ENCODE measurements at regions not wholly inside any gene's neighbourhood (a gene's known extent, or its start where the extent isn't known, plus 50 kb on each side); places are given as distances from the start of the nearest gene placed in this dataset.

DNA sequence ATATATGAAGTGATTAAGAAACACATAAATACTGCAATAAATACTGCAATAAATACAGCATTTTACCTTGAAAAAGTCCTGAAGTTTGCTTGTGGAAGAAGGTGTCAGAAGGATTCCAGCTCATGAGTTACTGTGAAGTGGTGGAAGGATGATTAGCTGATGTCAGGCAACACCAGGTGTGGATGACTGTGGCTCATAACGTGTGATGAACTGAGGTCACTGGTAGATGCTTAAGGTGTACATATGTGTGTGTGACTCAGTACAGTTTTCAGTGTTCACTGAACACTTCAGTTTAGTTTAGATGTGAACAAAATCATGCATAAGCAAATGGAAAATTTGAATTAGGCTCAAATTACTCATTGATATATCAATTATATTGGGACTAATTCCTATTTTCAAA, 1045.0 kb downstream of the NTRK3 start:
- no peak for DNase-seq (ENCODE audit: low spot score)
- in situ Hi-C loops (cut with MboI; ENCODE audit: low pct_unique_long_range_greater_than_20kb, low sequenced_read_pairs, unreplicated experiment), result no loop called here
- TF ChIP-seq, protein P1, sequence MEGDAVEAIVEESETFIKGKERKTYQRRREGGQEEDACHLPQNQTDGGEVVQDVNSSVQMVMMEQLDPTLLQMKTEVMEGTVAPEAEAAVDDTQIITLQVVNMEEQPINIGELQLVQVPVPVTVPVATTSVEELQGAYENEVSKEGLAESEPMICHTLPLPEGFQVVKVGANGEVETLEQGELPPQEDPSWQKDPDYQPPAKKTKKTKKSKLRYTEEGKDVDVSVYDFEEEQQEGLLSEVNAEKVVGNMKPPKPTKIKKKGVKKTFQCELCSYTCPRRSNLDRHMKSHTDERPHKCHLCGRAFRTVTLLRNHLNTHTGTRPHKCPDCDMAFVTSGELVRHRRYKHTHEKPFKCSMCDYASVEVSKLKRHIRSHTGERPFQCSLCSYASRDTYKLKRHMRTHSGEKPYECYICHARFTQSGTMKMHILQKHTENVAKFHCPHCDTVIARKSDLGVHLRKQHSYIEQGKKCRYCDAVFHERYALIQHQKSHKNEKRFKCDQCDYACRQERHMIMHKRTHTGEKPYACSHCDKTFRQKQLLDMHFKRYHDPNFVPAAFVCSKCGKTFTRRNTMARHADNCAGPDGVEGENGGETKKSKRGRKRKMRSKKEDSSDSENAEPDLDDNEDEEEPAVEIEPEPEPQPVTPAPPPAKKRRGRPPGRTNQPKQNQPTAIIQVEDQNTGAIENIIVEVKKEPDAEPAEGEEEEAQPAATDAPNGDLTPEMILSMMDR (IDR thresholded peaks at IDR 0.05; ENCODE audit: extremely low read depth, insufficient read depth, missing control alignments), result no peak

DNA sequence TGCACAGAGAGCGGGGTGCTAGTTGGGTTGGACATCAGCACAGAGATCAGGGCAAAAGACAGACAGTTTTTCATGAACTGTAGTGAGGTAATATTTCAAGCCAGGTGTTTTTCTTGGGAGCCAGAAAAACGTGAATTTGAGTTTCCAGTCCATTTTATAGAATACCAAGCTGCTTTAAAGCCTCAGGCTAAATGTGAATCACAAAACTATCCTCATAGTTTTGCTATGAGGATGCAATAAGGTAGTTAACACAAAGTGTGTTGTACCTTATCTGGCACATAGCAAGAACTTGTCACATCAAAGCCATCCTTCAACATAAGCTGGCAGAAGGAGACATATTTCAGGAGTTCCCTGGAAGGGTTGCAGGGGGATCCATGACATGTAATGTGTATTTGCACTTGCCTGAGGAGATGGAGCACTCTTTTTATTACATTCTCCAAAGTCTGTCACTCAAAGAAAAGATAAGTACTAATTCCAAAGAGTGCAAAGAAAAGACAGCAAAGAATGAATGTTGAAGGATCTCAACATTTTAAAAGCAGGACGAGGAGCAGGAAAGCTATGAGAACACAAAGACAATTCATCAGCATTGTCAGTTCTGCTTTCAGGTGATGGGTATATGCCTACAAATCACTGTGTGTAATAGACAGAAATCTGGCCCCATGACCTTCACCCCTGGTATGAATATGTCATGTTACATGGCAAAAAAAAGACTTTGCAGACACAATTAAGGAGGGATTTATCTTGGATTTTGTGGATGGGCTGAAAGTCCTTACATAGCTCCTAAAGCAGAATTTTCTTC, 1046.4 kb downstream of the NTRK3 start:
- no peak for DNase-seq (ENCODE audit: low spot score)
- TF ChIP-seq, protein P1 (IDR thresholded peaks at IDR 0.05; ENCODE audit: extremely low read depth, insufficient read depth, missing control alignments), result no peak
- in situ Hi-C loops (cut with MboI; ENCODE audit: low pct_unique_long_range_greater_than_20kb, low sequenced_read_pairs, unreplicated experiment), result no loop called here

DNA sequence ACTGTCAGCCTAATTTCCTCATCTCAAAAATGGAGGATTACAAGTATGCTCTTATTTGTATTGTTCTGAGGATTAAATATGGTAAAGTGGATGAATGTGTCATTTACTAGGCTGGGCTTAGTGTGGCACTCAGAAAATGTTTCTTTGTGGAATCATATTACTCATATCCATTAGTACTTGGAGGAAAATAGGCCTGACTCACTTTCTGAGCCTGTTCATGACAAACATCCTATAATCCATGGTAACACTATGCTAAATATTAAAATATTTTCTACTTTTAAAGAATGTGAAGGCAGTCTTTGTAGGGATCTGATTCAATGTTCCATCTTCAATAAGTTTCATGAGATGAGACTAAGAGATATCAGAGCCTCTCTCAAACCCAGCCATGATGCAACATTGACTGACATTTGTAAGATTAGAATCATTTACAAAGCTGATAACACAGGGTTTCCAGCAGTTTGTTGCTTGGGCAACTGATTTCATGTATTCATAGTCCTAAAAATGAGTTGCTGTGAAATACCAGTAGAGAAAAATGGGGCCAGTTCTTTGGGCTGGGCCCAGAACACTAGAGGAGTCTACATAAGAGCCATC, 1048.5 kb downstream of the NTRK3 start:
- no peak for DNase-seq (ENCODE audit: low spot score)
- TF ChIP-seq, protein P1 (IDR thresholded peaks at IDR 0.05; ENCODE audit: extremely low read depth, insufficient read depth, missing control alignments), result no peak
- in situ Hi-C loops (cut with MboI; ENCODE audit: low pct_unique_long_range_greater_than_20kb, low sequenced_read_pairs, unreplicated experiment), result no loop called here

DNA sequence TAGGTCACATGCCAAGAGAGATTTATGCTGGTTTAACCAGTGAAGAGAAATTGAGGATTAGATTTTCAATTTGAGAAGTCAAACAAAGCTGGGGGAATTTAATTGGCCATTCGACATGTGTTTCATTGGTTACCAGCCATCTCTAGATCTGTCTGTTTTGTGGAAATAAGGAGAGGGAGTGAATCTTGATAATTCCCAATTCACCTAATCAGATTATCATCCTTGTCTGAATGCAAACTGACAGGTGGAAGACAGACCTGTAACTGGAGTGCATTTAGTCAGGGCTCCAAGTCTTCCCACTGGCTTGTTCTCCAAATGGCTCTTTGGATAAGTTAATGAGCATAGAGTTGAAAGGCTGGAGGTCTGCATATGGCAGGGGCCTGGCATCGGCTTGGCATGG, 1049.3 kb downstream of the NTRK3 start:
- no peak for DNase-seq (ENCODE audit: low spot score)
- TF ChIP-seq, protein P1 (IDR thresholded peaks at IDR 0.05; ENCODE audit: extremely low read depth, insufficient read depth, missing control alignments), result no peak
- in situ Hi-C loops (cut with MboI; ENCODE audit: low pct_unique_long_range_greater_than_20kb, low sequenced_read_pairs, unreplicated experiment), result no loop called here

DNA sequence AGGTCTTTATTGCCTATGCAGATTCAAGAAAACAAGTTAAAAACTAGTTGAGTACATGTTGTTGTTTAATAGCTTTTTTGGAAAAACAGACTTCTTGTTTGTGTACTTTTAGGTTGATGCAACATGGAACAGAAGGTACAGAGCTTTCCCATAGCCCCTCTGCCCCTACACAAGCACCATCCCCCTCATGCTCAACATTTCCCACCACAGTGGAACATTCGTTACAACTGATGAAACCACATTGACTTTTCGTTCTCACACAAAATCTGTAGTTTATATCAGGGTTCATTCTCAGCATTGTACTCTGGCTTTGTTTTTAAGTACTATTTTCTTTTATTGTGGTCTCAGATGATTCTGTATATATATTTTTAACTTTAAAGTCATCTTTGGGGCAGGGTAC, 1054.6 kb downstream of the NTRK3 start:
- TF ChIP-seq, protein P1 (IDR thresholded peaks at IDR 0.05; ENCODE audit: extremely low read depth, insufficient read depth, missing control alignments), result no peak
- in situ Hi-C loops (cut with MboI; ENCODE audit: low pct_unique_long_range_greater_than_20kb, low sequenced_read_pairs, unreplicated experiment), result no loop called here
- DNase-seq (ENCODE audit: low spot score), result no peak

DNA sequence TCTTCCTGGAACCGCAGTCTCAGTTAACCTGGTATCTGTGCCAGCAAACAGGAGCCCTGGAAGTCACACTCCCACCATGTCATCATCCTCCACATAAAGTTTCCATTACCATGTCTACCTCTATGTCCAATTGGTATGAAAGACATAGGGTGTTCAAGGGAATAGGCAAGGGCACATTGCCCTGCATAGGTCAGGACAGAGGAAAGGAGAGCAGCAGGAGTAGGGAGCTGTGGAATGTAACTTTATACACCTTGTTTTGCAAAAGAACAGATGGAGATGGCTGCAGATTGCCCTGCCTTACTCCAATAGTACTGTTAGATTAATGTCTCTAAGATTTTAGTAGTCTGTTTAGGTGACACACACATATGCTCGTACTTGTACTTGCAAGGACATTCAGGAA, 1056.4 kb downstream of the NTRK3 start:
- no peak for DNase-seq (ENCODE audit: low spot score)
- in situ Hi-C loops (cut with MboI; ENCODE audit: low pct_unique_long_range_greater_than_20kb, low sequenced_read_pairs, unreplicated experiment), result no loop called here
- TF ChIP-seq, protein P1 (IDR thresholded peaks at IDR 0.05; ENCODE audit: extremely low read depth, insufficient read depth, missing control alignments), result no peak
